ENCODE measurements at regions not wholly inside any gene's neighbourhood (a gene's known extent, or its start where the extent isn't known, plus 50 kb on each side); places are given as distances from the start of the nearest gene placed in this dataset.
"Not testable (repeated sequence)": the region's sequence is repeated elsewhere in the genome, so short reads cannot be mapped to it uniquely, and the experiment has no call there.

- not testable (repeated sequence) for TF ChIP-seq CTCF, EP300, POLR2AphosphoS5, POLR2A (IDR thresholded peaks at IDR 0.05)
Observed at GRCh38 chr2:113813396-113813795, 57.0 kb upstream of the SLC35F5 start.
